Fibroblast of mammary gland (primary cell): ENCODE measurements at regions not wholly inside any gene's neighbourhood (a gene's known extent, or its start where the extent isn't known, plus 50 kb on each side); places are given as distances from the start of the nearest gene placed in this dataset.
"Not testable (repeated sequence)": the region's sequence is repeated elsewhere in the genome, so short reads cannot be mapped to it uniquely, and the experiment has no call there.

ENCODE experiments used
- DNase-seq: peaks from one replicate; pipeline ENCODE4 v3.0.0-alpha.2; 2010; ENCODE audit warnings: low read depth
- H3K4me3 ChIP-seq: 2 replicates; pipeline ENCODE4 v1.5.1; 2011; ENCODE audit warnings: low read depth, mild to moderate bottlenecking, low read length, moderate library complexity; ENCODE audit not compliant: control insufficient read depth
- CTCF ChIP-seq: conservative IDR thresholded peaks from 2 replicates; pipeline ENCODE4 v1.5.1; 2011; ENCODE audit warnings: low read depth, low read length, inconsistent platforms; ENCODE audit not compliant: control insufficient read depth, insufficient read depth

DNA sequence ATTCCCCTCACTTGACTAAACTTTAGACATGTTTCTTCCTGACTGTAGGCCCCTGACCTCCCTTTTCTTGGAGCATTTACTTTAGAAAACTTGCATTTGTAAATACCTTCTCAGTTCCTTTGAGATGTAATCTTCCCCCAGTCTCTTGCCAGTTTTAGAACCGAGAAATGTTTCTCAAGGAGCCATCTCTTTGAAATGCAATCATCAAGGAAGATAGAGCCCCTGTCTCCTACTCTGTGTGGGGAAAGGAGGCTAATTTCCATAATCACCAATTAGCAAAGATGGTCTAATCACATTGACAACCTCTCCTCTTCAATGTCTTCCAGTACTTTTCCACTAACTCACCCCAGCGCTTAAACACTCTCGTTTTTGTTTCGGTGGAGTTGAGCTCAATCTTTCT, 70.0 kb upstream of the SMIM30 start:
- no peak for TF ChIP-seq CTCF
- no peak overlapping the region for H3K4me3 ChIP-seq
- no peak for DNase-seq

DNA sequence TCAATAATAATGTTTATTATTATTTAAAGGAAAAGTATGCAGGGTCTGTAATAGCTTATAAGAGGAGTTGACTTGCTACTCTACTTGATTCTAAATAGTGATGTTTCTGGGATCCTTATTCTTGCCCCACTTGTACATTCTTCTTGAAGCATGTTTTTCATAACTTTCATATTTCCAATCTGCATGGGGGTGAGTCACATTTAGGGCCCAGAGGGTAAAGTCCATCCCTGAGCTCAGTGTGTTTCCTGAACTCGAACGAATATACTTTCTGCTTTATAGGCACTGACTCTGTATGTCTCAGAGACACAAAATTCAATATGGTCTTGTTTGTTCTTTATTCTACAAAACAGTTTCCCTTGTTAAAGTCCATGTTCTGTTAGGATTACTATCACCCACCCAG, 61.0 kb upstream of the SMIM30 start:
- no peak for TF ChIP-seq CTCF
- no peak overlapping the region for H3K4me3 ChIP-seq
- DNase-seq: no peak

GRCh38 chr7:113176836-113177235, 58.5 kb upstream of the SMIM30 start:
- no peak overlapping the region for H3K4me3 ChIP-seq
- no peak for TF ChIP-seq CTCF

GRCh38 chr7:113176180-113176579, 57.8 kb upstream of the SMIM30 start:
- not testable (repeated sequence) for DNase-seq

More at GRCh38 chr7:113176836-113177235, 58.5 kb upstream of the SMIM30 start:
- DNase-seq: no peak

DNA sequence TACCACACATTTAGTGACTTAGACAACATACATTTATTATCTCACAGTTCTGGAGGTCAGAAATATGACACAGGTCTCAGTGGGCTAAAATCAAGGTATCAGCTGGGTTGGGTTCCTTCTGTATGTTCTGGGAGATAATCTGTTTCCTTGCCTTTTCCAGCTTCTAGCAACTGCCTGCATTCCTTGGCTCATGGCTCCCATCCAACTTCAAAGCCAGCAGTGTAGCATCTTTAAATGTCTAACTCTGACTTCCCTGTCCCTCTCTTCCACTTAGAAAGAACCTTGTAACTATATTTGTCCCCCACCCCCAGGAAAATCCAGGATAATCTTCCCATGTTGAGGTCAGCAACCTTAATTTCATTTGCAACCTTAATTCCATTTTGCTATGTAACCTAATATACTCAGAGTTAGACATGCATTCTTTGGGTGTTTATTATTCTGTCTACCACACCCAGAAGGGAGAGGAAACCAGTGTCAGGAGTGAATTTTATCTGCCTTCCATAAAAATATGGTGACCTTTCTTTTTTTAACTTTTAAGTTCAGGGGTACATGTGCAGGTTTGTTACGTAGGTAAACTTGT, 57.3 kb upstream of the SMIM30 start:
- TF ChIP-seq CTCF: no peak
- DNase-seq: no peak
- no peak overlapping the region for H3K4me3 ChIP-seq

More at GRCh38 chr7:113176180-113176579, 57.8 kb upstream of the SMIM30 start:
- not testable (repeated sequence) for H3K4me3 ChIP-seq

DNA sequence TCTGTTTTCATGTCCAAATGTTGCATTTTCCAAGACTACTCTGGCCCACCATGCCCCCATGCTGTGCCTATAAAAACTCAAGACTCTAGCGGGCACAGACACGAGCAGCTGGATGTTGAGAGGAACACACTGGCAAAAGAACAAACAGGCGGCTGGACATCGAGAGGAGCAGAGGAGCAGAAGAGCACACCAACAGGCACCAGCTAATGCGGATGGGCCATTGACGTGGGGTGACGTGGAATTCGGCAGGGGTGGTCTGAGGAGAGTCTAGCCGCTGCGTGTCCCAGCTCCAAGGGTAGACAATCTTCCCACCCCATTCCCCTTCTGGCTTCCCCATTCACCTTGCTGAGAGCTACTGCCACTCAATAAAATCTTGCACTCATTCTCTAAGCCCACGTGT, 54.4 kb upstream of the SMIM30 start:
- no peak overlapping the region for H3K4me3 ChIP-seq
- DNase-seq: no peak
- no peak for TF ChIP-seq CTCF

- no peak for TF ChIP-seq CTCF
- DNase-seq: no peak
- H3K4me3 ChIP-seq: no peak overlapping the region
Measured at GRCh38 chr7:113170591-113170990, 52.2 kb upstream of the SMIM30 start.
